GM06990 (cell line): ENCODE measurements at regions not wholly inside any gene's neighbourhood (a gene's known extent, or its start where the extent isn't known, plus 50 kb on each side); places are given as distances from the start of the nearest gene placed in this dataset.

Source experiments
- DNase-seq: peaks from one replicate; pipeline ENCODE4 v3.0.0-alpha.2; 2011; ENCODE audit not compliant: insufficient read length; ENCODE audit errors: extremely low read depth
- H3K27me3 ChIP-seq: replicated peaks from 2 replicates; pipeline ENCODE4 v1.6.0; 2011; ENCODE audit warnings: low read length; ENCODE audit not compliant: control insufficient read depth, insufficient read depth
- H3K36me3 ChIP-seq: 2 replicates; pipeline ENCODE4 v1.5.1; 2011; ENCODE audit warnings: low read length; ENCODE audit not compliant: control insufficient read depth, insufficient read depth
- H3K4me3 ChIP-seq: replicated peaks from 2 replicates; pipeline ENCODE4 v1.5.1; 2011; ENCODE audit warnings: low read depth, mild to moderate bottlenecking, control low read depth, low read length
- CTCF ChIP-seq: IDR thresholded peaks from 2 replicates; pipeline ENCODE4 v1.5.1; 2011; ENCODE audit warnings: low read length, control low read depth, mild to moderate bottlenecking, inconsistent platforms; ENCODE audit not compliant: insufficient read depth, poor library complexity, severe bottlenecking

GRCh38 chr3:193974191-193974652, 161.7 kb upstream of the HES1 start:
- no peaks in the 10 kb centered on the region for H3K27me3 ChIP-seq
- no peak for DNase-seq
- no peaks in the 10 kb centered on the region for H3K36me3 ChIP-seq
- no peak overlapping the region for H3K4me3 ChIP-seq
- TF ChIP-seq CTCF, result no peak

- Histone ChIP-seq H3K27me3 (no peaks in the 10 kb centered on the region), H3K4me3 (no peak overlapping the region), H3K36me3 (no peaks in the 10 kb centered on the region)
- no peak for DNase-seq
- no peak for TF ChIP-seq CTCF
These were observed 161.0 kb upstream of the HES1 start for GRCh38 chr3:193974671-193975535.

GRCh38 chr3:193977622-193978021, 158.3 kb upstream of the HES1 start:
- Histone ChIP-seq H3K4me3 (no peak overlapping the region), H3K36me3 (no peaks in the 10 kb centered on the region), H3K27me3 (no peaks in the 10 kb centered on the region)
- no peak for TF ChIP-seq CTCF
- no peak for DNase-seq

GRCh38 chr3:193978030-193978429, 157.9 kb upstream of the HES1 start:
- Histone ChIP-seq H3K36me3 (no peaks in the 10 kb centered on the region), H3K4me3 (no peak overlapping the region), H3K27me3 (no peaks in the 10 kb centered on the region)
- TF ChIP-seq CTCF, result no peak
- DNase-seq, result no peak

- DNase-seq, result no peak
These were observed 157.5 kb upstream of the HES1 start for GRCh38 chr3:193978486-193978885.

More at GRCh38 chr3:193978486-193978885, 157.5 kb upstream of the HES1 start:
- TF ChIP-seq CTCF, result no peak
- Histone ChIP-seq H3K4me3 (no peak overlapping the region), H3K36me3 (no peaks in the 10 kb centered on the region), H3K27me3 (no peaks in the 10 kb centered on the region)
